ENCODE measurements at regions not wholly inside any gene's neighbourhood (a gene's known extent, or its start where the extent isn't known, plus 50 kb on each side); places are given as distances from the start of the nearest gene placed in this dataset.

DNA sequence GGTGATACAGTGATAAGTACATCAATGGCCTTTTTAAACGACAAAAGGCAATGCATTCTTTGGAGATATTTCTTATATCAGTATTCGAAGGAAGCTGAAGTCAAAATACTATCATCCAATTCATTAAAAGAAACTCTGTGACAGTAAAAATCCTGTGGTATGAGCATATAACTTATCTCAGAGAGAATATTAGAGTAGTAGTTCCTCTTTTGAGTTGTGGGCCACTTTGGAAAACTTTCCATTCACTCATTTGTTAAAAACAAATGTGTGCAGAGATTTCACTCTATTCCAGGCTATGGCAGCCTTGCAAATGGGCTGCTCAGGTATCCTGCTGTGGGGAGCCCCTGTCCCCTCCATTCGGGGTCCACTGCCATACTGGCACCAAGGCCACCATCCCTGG, 55.3 kb upstream of the ZNF438 start:
- Histone ChIP-seq H3K4me2 (ENCODE audit: low read depth, low read length) (no peak overlapping the region), H3K79me2 (ENCODE audit: insufficient read depth, low read length) (no peaks in the 10 kb centered on the region), H4K20me1 (ENCODE audit: insufficient read depth, low read length) (no peaks in the 10 kb centered on the region), H3K9me3 (ENCODE audit: low read length) (no peaks in the 10 kb centered on the region), H3K9ac (ENCODE audit: insufficient read depth, low read depth, low read length) (no peak overlapping the region), H3K4me3 (replicated peaks in 1 of 3; ENCODE audit: insufficient read depth in 1 of 3, low read depth in 2 of 3, low read length in 3 of 3) (no peak overlapping the region), H3K4me1 (ENCODE audit: insufficient read depth, low read length) (no peaks in the 10 kb centered on the region), H2AFZ (ENCODE audit: low read length) (no peak overlapping the region), H3K36me3 (replicated peaks in 1 of 2; ENCODE audit: control insufficient read depth in 1 of 2, insufficient read depth in 2 of 2, low read length in 2 of 2) (no peaks in the 10 kb centered on the region), H3K27ac (ENCODE audit: extremely low read length, insufficient read depth, low read length) (no peak overlapping the region), H3K27me3 (ENCODE audit: control insufficient read depth in 1 of 2, insufficient read depth in 2 of 2, low read length in 2 of 2) (no peaks in the 10 kb centered on the region)
- FAIRE-seq (no peak), ATAC-seq (no peak), DNase-seq (ENCODE audit: low spot score) (no peak)
- no TSS peak for BruUV-seq (replicated peaks)
- in situ Hi-C loops (cut with HindIII; ENCODE audit: extremely low pct_ligation_motif_present, low pct_unique_long_range_greater_than_20kb) (no loop called here), intact Hi-C loops (cut with micrococcal nuclease; ENCODE audit: unreplicated experiment) (no loop called here)
- 49% methylated on average over 2 of the region's 3 CpGs for WGBS (ENCODE audit: low lambda C conversion rate)
- TF ChIP-seq ZNF607 (CRISPR knock-in tag; IDR thresholded peaks at IDR 0.05; ENCODE audit: borderline replicate concordance) = no peak
- no peak for TF ChIP-seq ZNF34 (CRISPR knock-in tag; IDR thresholded peaks at IDR 0.05; ENCODE audit: borderline replicate concordance)
- TF ChIP-seq SKIL (CRISPR knock-in tag; IDR thresholded peaks at IDR 0.05; ENCODE audit: borderline replicate concordance) = no peak
- TF ChIP-seq ATF1 (CRISPR knock-in tag; IDR thresholded peaks at IDR 0.05) = no peak
- TF ChIP-seq NCOR1 (IDR thresholded peaks at IDR 0.05; ENCODE audit: borderline replicate concordance, low read length) = no peak
- TF ChIP-seq BHLHE40 (IDR thresholded peaks at IDR 0.05; ENCODE audit: low read length) = no peak
- no peak for TF ChIP-seq CHCHD3 (CRISPR knock-in tag; IDR thresholded peaks at IDR 0.05)
- CTCF ChIA-PET (ENCODE audit: low intra/inter-chr PET ratio, low total read pairs) = no interaction called here
- POLR2A ChIA-PET = no interaction called here

- Histone ChIP-seq H3K4me1 (ENCODE audit: insufficient read depth, low read length) (no peaks in the 10 kb centered on the region), H3K4me2 (ENCODE audit: low read depth, low read length) (no peak overlapping the region), H3K27me3 (ENCODE audit: control insufficient read depth in 1 of 2, insufficient read depth in 2 of 2, low read length in 2 of 2) (no peaks in the 10 kb centered on the region), H3K9me3 (ENCODE audit: low read length) (no peaks in the 10 kb centered on the region), H3K79me2 (ENCODE audit: insufficient read depth, low read length) (no peaks in the 10 kb centered on the region), H3K36me3 (replicated peaks in 1 of 2; ENCODE audit: control insufficient read depth in 1 of 2, insufficient read depth in 2 of 2, low read length in 2 of 2) (no peaks in the 10 kb centered on the region), H3K27ac (ENCODE audit: extremely low read length, insufficient read depth, low read length) (no peak overlapping the region), H2AFZ (ENCODE audit: low read length) (no peak overlapping the region), H3K4me3 (replicated peaks in 1 of 3; ENCODE audit: insufficient read depth in 1 of 3, low read depth in 2 of 3, low read length in 3 of 3) (no peak overlapping the region), H3K9ac (ENCODE audit: insufficient read depth, low read depth, low read length) (no peak overlapping the region), H4K20me1 (ENCODE audit: insufficient read depth, low read length) (no peaks in the 10 kb centered on the region)
- intact Hi-C loops (cut with micrococcal nuclease; ENCODE audit: unreplicated experiment) = no loop called here
- FAIRE-seq = no peak
- no peak for ATAC-seq
- no peak for DNase-seq (ENCODE audit: low spot score)
- TF ChIP-seq STAT6 (CRISPR knock-in tag; IDR thresholded peaks at IDR 0.05; ENCODE audit: borderline replicate concordance) = no peak
- BruUV-seq (replicated peaks) = no TSS peak
- WGBS (ENCODE audit: low lambda C conversion rate) = 0% methylated on average over 1 of the region's 1 CpG
- CTCF ChIA-PET (ENCODE audit: low intra/inter-chr PET ratio, low total read pairs) = no interaction called here
- POLR2A ChIA-PET = no interaction called here
- in situ Hi-C loops (cut with HindIII; ENCODE audit: extremely low pct_ligation_motif_present, low pct_unique_long_range_greater_than_20kb) = no loop called here
Measured at GRCh38 chr10:31087851-31088250, 56.2 kb upstream of the ZNF438 start.
